H1 (cell line): ENCODE measurements at regions not wholly inside any gene's neighbourhood (a gene's known extent, or its start where the extent isn't known, plus 50 kb on each side); places are given as distances from the start of the nearest gene placed in this dataset.

ENCODE experiments used
- CTCF ChIA-PET: fragments of 300-600 bp; sonication (Branson Sonifier 250); formaldehyde crosslinking; loops from one replicate; lab custom pipeline; 2021; ENCODE audit not compliant: partially characterized antibody; lab: Charles Lee
- POLR2A ChIA-PET: fragments of 300-600 bp; sonication (Branson Sonifier 250); formaldehyde crosslinking; loops from one replicate; lab custom pipeline; 2021; ENCODE audit warnings: inconsistent platforms; ENCODE audit not compliant: partially characterized antibody; lab: Charles Lee
- DNase-seq, 2 experiments: peaks; one replicate each; pipeline versions ENCODE4 v3.0.0 to v3.0.0-alpha.2; 2010 to 2022; ENCODE audit warnings: low spot score in 2 of 2, low read depth in 1 of 2, mixed read lengths in 1 of 2
- FAIRE-seq: peaks from 2 replicates; lab custom pipeline; 2011; peaks lifted over from hg19 to GRCh38; lab: Jason Lieb, UNC
- H2AFZ ChIP-seq: 2 replicates; pipeline ENCODE4 v1.8.1; 2012; ENCODE audit warnings: low read length, inconsistent platforms
- H2AK5ac ChIP-seq: 2 replicates; pipeline ENCODE4 v1.6.1; 2013; ENCODE audit warnings: low read depth, low read length
- H2BK120ac ChIP-seq: replicated peaks from 2 replicates; pipeline ENCODE3; 2013; ENCODE audit warnings: low read depth, low read length, inconsistent platforms
- H2BK12ac ChIP-seq: 2 replicates; pipeline ENCODE4 v1.6.1; 2013; ENCODE audit warnings: low read depth, low read length
- H2BK15ac ChIP-seq: 2 replicates; pipeline ENCODE4 v1.6.1; 2013; ENCODE audit warnings: low read length
- H2BK20ac ChIP-seq: 2 replicates; pipeline ENCODE4 v1.6.1; 2013; ENCODE audit warnings: low read length
- H2BK5ac ChIP-seq: 2 replicates; pipeline ENCODE4 v1.6.1; 2013; ENCODE audit warnings: low read depth, low read length
- H3K14ac ChIP-seq: 2 replicates; pipeline ENCODE4 v1.6.1; 2013; ENCODE audit warnings: inconsistent platforms; ENCODE audit not compliant: insufficient read length
- H3K18ac ChIP-seq: 2 replicates; pipeline ENCODE4 v1.6.1; 2013; ENCODE audit warnings: low read length; ENCODE audit errors: extremely low read depth
- H3K23ac ChIP-seq: 2 replicates; pipeline ENCODE4 v1.6.1; 2013; ENCODE audit warnings: inconsistent platforms; ENCODE audit not compliant: insufficient read length
- H3K23me2 ChIP-seq: 2 replicates; pipeline ENCODE4 v1.6.1; 2013; ENCODE audit warnings: low read depth, low read length
- H3K27ac ChIP-seq: 2 replicates; pipeline ENCODE4 v1.6.1; 2011; ENCODE audit warnings: low read depth, low read length, inconsistent platforms
- H3K27me3 ChIP-seq, 4 experiments: replicated peaks in 1 of 4; 1 replicate in 1 of 4; 2 replicates in 3 of 4; pipeline versions ENCODE4 v1.6.1 to v1.8.1; 2011 to 2013; ENCODE audit warnings: low read length in 3 of 4, mild to moderate bottlenecking in 3 of 4, inconsistent platforms in 2 of 4, mixed read lengths in 2 of 4, moderate library complexity in 1 of 4; ENCODE audit not compliant: control insufficient read depth in 3 of 4, insufficient read depth in 3 of 4; ENCODE audit errors: extremely low read depth in 1 of 4
- H3K36me3 ChIP-seq, 4 experiments: 2 replicates each; pipeline versions ENCODE4 v1.6.1 to v1.8.1; 2011 to 2013; ENCODE audit warnings: mild to moderate bottlenecking in 4 of 4, low read length in 3 of 4, moderate library complexity in 2 of 4, control low read depth in 1 of 4, inconsistent platforms in 1 of 4; ENCODE audit not compliant: insufficient read depth in 4 of 4, control insufficient read depth in 2 of 4
- H3K4ac ChIP-seq: replicated peaks from 2 replicates; pipeline ENCODE3; 2013; ENCODE audit warnings: low read length, low read depth, mixed read lengths, inconsistent platforms; ENCODE audit not compliant: insufficient read length
- H3K4me1 ChIP-seq, 4 experiments: replicated peaks in 1 of 4; 1 replicate in 1 of 4; 2 replicates in 3 of 4; pipeline versions ENCODE4 v1.6.1 to v1.8.1; 2011 to 2013; ENCODE audit warnings: low read length in 3 of 4, inconsistent platforms in 2 of 4, mixed read lengths in 1 of 4; ENCODE audit not compliant: insufficient read depth in 4 of 4, control insufficient read depth in 3 of 4
- H3K4me2 ChIP-seq, 2 experiments: 2 replicates each; pipeline versions ENCODE4 v1.6.1 to v1.8.1; 2011 to 2013; ENCODE audit warnings: low read depth in 2 of 2, low read length in 2 of 2, control low read depth in 1 of 2, inconsistent platforms in 1 of 2, mild to moderate bottlenecking in 1 of 2; ENCODE audit not compliant: insufficient read depth in 1 of 2
- H3K4me3 ChIP-seq, 4 experiments: fragments of 200-600, 300-600 bp in 1 of 4; sonication (generic), shearing (Covaris generic), sonication (Bioruptor Twin) in 1 of 4; 2 replicates each; pipeline versions ENCODE4 v1.5.1 to v1.8.1; 2011 to 2016; ENCODE audit warnings: low read length in 4 of 4, low read depth in 3 of 4, control low read depth in 2 of 4, inconsistent platforms in 2 of 4, mild to moderate bottlenecking in 2 of 4, mixed read lengths in 1 of 4, moderate library complexity in 1 of 4; ENCODE audit not compliant: insufficient read depth in 2 of 4; ENCODE audit errors: extremely low read depth in 1 of 4
- H3K56ac ChIP-seq: replicated peaks from 2 replicates; pipeline ENCODE3; 2013; ENCODE audit warnings: low read depth, mild to moderate bottlenecking, mixed read lengths, low read length, inconsistent platforms; ENCODE audit not compliant: insufficient read length
- H3K79me1 ChIP-seq: 2 replicates; pipeline ENCODE4 v1.6.1; 2013; ENCODE audit warnings: low read depth, low read length, control low read depth
- H3K79me2 ChIP-seq, 2 experiments: 2 replicates each; pipeline versions ENCODE4 v1.6.1 to v1.8.1; 2012 to 2013; ENCODE audit warnings: low read length in 2 of 2, mild to moderate bottlenecking in 2 of 2, inconsistent platforms in 1 of 2; ENCODE audit not compliant: insufficient read depth in 2 of 2, control insufficient read depth in 1 of 2
- H3K9ac ChIP-seq, 4 experiments: replicated peaks in 1 of 4; 1 replicate in 1 of 4; 2 replicates in 3 of 4; pipeline versions ENCODE4 v1.6.1 to v1.8.1; 2011 to 2013; ENCODE audit warnings: low read depth in 3 of 4, low read length in 3 of 4, control low read depth in 2 of 4, mild to moderate bottlenecking in 2 of 4, moderate library complexity in 2 of 4, inconsistent platforms in 1 of 4; ENCODE audit errors: extremely low read depth in 1 of 4
- H3K9me3 ChIP-seq, 2 experiments: 2 replicates each; pipeline versions ENCODE4 v1.6.1 to v1.8.1; 2012 to 2013; ENCODE audit warnings: mild to moderate bottlenecking in 2 of 2, moderate library complexity in 2 of 2, control low read depth in 1 of 2, inconsistent platforms in 1 of 2, low read depth in 1 of 2, low read length in 1 of 2, mixed read lengths in 1 of 2; ENCODE audit not compliant: insufficient read depth in 2 of 2
- H4K20me1 ChIP-seq, 2 experiments: replicated peaks in 1 of 2; 2 replicates each; pipeline versions ENCODE3 to v1.8.1; 2011 to 2013; ENCODE audit warnings: inconsistent platforms in 2 of 2, low read length in 2 of 2, mild to moderate bottlenecking in 1 of 2; ENCODE audit not compliant: insufficient read depth in 2 of 2, control insufficient read depth in 1 of 2
- H4K5ac ChIP-seq: 2 replicates; pipeline ENCODE4 v1.6.1; 2013; ENCODE audit warnings: low read length, low read depth, mixed read lengths, inconsistent platforms; ENCODE audit not compliant: insufficient read length
- H4K8ac ChIP-seq: 2 replicates; pipeline ENCODE4 v1.8.0; 2013; ENCODE audit warnings: mild to moderate bottlenecking, moderate library complexity, low read length, inconsistent platforms; ENCODE audit not compliant: insufficient read depth; ENCODE audit errors: extremely low read depth
- H4K91ac ChIP-seq: replicated peaks from 2 replicates; pipeline ENCODE3; 2013; ENCODE audit warnings: low read length, mixed read lengths, inconsistent platforms; ENCODE audit not compliant: insufficient read length
- ATF3 ChIP-seq: IDR thresholded peaks from 2 replicates; pipeline ENCODE4 v1.6.1; 2011; ENCODE audit warnings: low read depth, mild to moderate bottlenecking, low read length; ENCODE audit not compliant: insufficient read depth
- CBX5 ChIP-seq: fragments of 300-800, 300-1000 bp; sonication (generic); IDR thresholded peaks from 2 replicates; pipeline ENCODE4 v1.7.1; 2016; ENCODE audit warnings: antibody characterized with exemption, low read length, low read depth
- CBX8 ChIP-seq: fragments of 300-800, 300-1000 bp; sonication (generic); IDR thresholded peaks from 2 replicates; pipeline ENCODE4 v1.7.1; 2016; ENCODE audit warnings: low read depth, low read length, borderline replicate concordance
- GABPA ChIP-seq: IDR thresholded peaks from 2 replicates; pipeline ENCODE4 v1.6.1; 2011; ENCODE audit warnings: mild to moderate bottlenecking, low read length, moderate library complexity, borderline replicate concordance; ENCODE audit not compliant: insufficient read depth
- HDAC6 ChIP-seq: IDR thresholded peaks from one replicate; pipeline ENCODE4 v1.7.1; 2012; ENCODE audit warnings: low read depth, mild to moderate bottlenecking, inconsistent platforms, low read length, moderate library complexity
- KDM1A ChIP-seq: fragments of 200-600, 300-600 bp; sonication (generic); IDR thresholded peaks from 2 replicates; pipeline ENCODE4 v1.7.1; 2016; ENCODE audit warnings: mild to moderate bottlenecking, low read length, borderline replicate concordance
- KDM4A ChIP-seq: IDR thresholded peaks from one replicate; pipeline ENCODE4 v1.7.1; 2012; ENCODE audit warnings: low read depth, mild to moderate bottlenecking, moderate library complexity, low read length, inconsistent platforms; ENCODE audit not compliant: severe bottlenecking
- SUZ12 ChIP-seq: fragments of 200-600 bp; sonication (generic); IDR thresholded peaks from 2 replicates; pipeline ENCODE4 v1.6.1; 2012; ENCODE audit warnings: mild to moderate bottlenecking, inconsistent platforms, low read length, moderate library complexity, mixed read lengths
- TBP ChIP-seq: IDR thresholded peaks from 2 replicates; pipeline ENCODE4 v1.6.1; 2011; ENCODE audit warnings: low read depth, low read length, improper control_type of control experiment
- WGBS, 2 experiments: shearing (Covaris generic) in 1 of 2; methylation state at CpG; one replicate each; pipeline versions ENCODE4 v1.1.6 to v1.1.7; 2013 to 2015; ENCODE audit warnings: low lambda C conversion rate in 2 of 2, mixed read lengths in 2 of 2, inconsistent platforms in 1 of 2, low coverage in 1 of 2, missing lambda C conversion rate in 1 of 2; ENCODE audit not compliant: insufficient replicate concordance in 2 of 2, insufficient coverage in 1 of 2, insufficient read length in 1 of 2; ENCODE audit errors: extremely low coverage in 1 of 2, missing lambda C conversion rate in 1 of 2; 5-methylcytosine and 5-hydroxymethylcytosine counted together

- CTCF ChIA-PET: interaction anchor here (0.7 to 2.2 kb wide), 2 partner anchors 16 to 754 kb away, joined by 3 to 6 read pairs; no protein-coding TSS in a partner anchor
- no peaks in the 10 kb centered on the region for H3K36me3 ChIP-seq
- POLR2A ChIA-PET: no interaction called here
- H4K8ac ChIP-seq: no peak overlapping the region
- no peak overlapping the region for H2AK5ac ChIP-seq
- no peak overlapping the region for H2BK120ac ChIP-seq
- no peak overlapping the region for H4K91ac ChIP-seq
- FAIRE-seq (no peak), DNase-seq (no peak)
- H3K4me1 ChIP-seq: peaks cover 0 to 2% (median 0%) of the 10 kb centered on the region in 4 experiments; a peak in 1 of 7 replicates
- no peak overlapping the region for H3K14ac ChIP-seq
- no peak overlapping the region for H2BK20ac ChIP-seq
- no peak overlapping the region for H3K4me3 ChIP-seq
- no peak overlapping the region for H3K4me2 ChIP-seq
- no peaks in the 10 kb centered on the region for H4K20me1 ChIP-seq
- H3K23me2 ChIP-seq: no peaks in the 10 kb centered on the region; the same call in 1 of the 2 replicates
- H3K23ac ChIP-seq: no peak overlapping the region
- H2BK5ac ChIP-seq: no peak overlapping the region
- WGBS, 2 experiments: 83% methylated on average over 5 of the region's 5 CpGs; no CpG with 5 or more reads in 1 of the 2 experiments
- no peaks in the 10 kb centered on the region for H3K79me1 ChIP-seq
- H2BK15ac ChIP-seq: no peak overlapping the region
- no peaks in the 10 kb centered on the region for H3K79me2 ChIP-seq
- no peaks in the 10 kb centered on the region for H3K9me3 ChIP-seq
- no peak overlapping the region for H4K5ac ChIP-seq
- no peak overlapping the region for H3K9ac ChIP-seq
- no peaks in the 10 kb centered on the region for H3K27me3 ChIP-seq
- no peak overlapping the region for H3K18ac ChIP-seq
- 0 out of 2 replicates have a peak overlapping the region, but pooled peaks have one; percentile 41 for H2BK12ac ChIP-seq
- H3K27ac ChIP-seq: no peak overlapping the region
- no peak overlapping the region for H2AFZ ChIP-seq
- no peak overlapping the region for H3K56ac ChIP-seq
- H3K4ac ChIP-seq: no peak overlapping the region
- TF ChIP-seq TBP: no peak
- TF ChIP-seq KDM4A: no peak
- TF ChIP-seq HDAC6: no peak
- no peak for TF ChIP-seq CBX8
- TF ChIP-seq GABPA: no peak
- no peak for TF ChIP-seq SUZ12
- no peak for TF ChIP-seq CBX5
- TF ChIP-seq ATF3: no peak
- no peak for TF ChIP-seq KDM1A
These were observed 506.5 kb downstream of the HS3ST4 start for GRCh38 chr16:26198221-26198620.
